NT2/D1 (cell line): ENCODE measurements at regions not wholly inside any gene's neighbourhood (a gene's known extent, or its start where the extent isn't known, plus 50 kb on each side); places are given as distances from the start of the nearest gene placed in this dataset.

Experiments
- YY1 ChIP-seq: IDR thresholded peaks from 2 replicates; pipeline ENCODE4 v1.6.1; 2011; ENCODE audit not compliant: insufficient read length, insufficient read depth
- ZNF274 ChIP-seq: IDR thresholded peaks from 2 replicates; pipeline ENCODE4 v1.6.1; 2011; ENCODE audit warnings: mild to moderate bottlenecking, low read depth, low read length

DNA sequence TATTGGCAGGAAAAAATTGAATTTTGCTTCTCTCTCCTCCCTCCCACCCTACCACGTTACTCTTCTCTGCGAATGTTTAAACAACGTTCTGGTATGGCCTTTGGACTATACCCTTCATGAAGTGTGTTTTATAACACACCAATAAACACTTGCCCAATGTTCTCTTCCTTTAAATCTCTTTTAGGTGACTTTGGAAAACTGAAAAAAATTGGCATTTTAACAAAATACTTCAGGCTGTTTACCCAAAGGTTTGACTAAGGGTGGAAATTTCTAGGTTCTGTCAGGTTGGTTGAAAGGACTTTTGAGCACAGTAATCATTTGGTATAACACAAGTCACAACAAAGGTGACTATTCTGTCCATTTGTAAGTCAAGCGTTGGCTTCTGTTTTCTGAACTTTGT, 446.8 kb downstream of the AEBP2 start:
- TF ChIP-seq YY1 (no peak), ZNF274 (no peak)
